ENCODE measurements at regions not wholly inside any gene's neighbourhood (a gene's known extent, or its start where the extent isn't known, plus 50 kb on each side); places are given as distances from the start of the nearest gene placed in this dataset.

DNA sequence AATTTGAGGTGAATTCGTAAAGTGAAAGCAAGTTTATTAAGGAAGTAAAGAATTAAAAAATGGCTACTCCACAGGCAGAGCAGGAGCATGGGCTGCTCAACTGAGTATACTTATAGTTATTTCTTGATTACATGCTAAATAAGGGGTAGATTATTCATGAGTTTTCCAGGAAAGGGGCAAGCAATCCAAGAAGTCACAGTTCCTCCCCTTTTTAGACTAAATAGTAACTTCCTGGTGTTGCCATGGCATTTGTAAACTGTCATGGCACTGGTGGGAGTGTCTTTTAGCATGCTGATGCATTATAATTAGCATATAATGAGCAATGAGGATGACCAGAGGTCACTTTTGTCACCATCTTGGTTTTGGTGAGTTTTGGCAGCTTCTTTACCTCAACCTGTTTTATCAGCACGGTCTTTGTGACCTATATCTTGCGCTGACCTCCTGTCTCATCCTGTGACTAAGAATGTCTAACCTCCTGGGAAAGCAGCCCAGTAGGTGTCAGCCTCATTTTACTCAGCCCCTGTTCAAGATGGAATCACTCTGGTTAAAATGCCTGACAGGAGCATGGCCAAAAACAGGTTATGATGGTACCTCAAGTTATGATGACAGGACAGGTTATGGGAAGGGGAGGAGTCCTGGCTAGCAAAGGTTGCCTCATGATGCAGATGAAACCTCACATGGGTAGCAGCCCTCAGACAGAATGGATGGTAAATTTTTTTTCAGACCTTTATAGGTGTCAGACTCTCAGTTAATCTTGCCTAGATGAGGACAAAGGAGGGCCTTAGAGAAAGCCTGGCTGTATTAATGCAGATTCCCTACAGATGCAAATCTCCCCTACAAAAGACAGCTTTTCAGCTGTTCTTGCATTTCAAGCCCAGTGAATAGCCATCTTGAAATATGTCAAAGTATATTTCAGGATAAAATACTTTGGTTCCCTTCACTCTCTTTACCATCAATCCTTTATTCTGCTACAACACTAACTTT, 49.7 kb downstream of the SIPA1L2 start:
- Mint-ChIP-seq H3K4me3 (ENCODE audit: unreplicated experiment) (no peak overlapping the region), H3K36me3 (ENCODE audit: insufficient read depth, unreplicated experiment) (no peaks in the 10 kb centered on the region)

DNA sequence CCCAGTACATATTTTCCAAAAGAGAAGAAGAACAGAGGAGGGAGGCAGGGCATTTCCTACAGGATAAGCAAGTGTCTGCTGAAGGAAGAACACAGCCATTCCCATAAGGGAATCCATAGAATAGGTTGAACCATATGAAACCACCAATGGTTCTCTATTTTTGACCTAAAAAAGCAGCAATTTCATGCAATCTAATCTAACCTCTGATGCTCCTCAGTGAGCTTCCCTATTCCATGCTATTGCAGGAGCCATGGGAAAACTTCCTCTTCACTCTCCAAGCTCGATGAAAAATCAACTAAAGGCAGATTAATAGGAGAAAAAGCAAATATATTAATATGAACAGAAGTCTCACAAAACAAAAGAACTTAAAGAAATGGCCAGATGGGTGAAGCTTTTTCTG, 50.5 kb downstream of the SIPA1L2 start:
- intact Hi-C loops (cut with micrococcal nuclease; ENCODE audit: unreplicated experiment), result no loop called here
- Mint-ChIP-seq H3K27ac (ENCODE audit: unreplicated experiment) (no peak overlapping the region), H3K36me3 (ENCODE audit: insufficient read depth, unreplicated experiment) (no peaks in the 10 kb centered on the region), H3K27me3 (ENCODE audit: insufficient read depth, unreplicated experiment) (no peaks in the 10 kb centered on the region), H3K4me1 (ENCODE audit: low read depth, unreplicated experiment) (no peaks in the 10 kb centered on the region), H3K9me3 (ENCODE audit: unreplicated experiment) (no peaks in the 10 kb centered on the region), H3K4me3 (ENCODE audit: unreplicated experiment) (no peak overlapping the region)
- H3K9me3 ChIP-seq, result no peaks in the 10 kb centered on the region
- no TSS peak for BruUV-seq (replicated peaks)
- DNase-seq, result no peak
- TF ChIP-seq CTCF (IDR thresholded peaks at IDR 0.05; ENCODE audit: insufficient read depth in 1 of 2, low read depth in 1 of 2, low read length in 1 of 2, severe bottlenecking in 1 of 2, unreplicated experiment in 1 of 2), result no peak
- POLR2A ChIA-PET, result no interaction called here
- H3K36me3 ChIP-seq (ENCODE audit: control insufficient read depth, insufficient read depth, low read length), result no peaks in the 10 kb centered on the region
- no peaks in the 10 kb centered on the region for H3K4me1 ChIP-seq
- H3K4me3 ChIP-seq (ENCODE audit: low read depth, low read length), result no peak overlapping the region
- CTCF ChIA-PET, result no interaction called here
- no peaks in the 10 kb centered on the region for H3K27me3 ChIP-seq (replicated peaks; ENCODE audit: control insufficient read depth, insufficient read depth, low read length)

More for the DNA sequence above, 49.7 kb downstream of the SIPA1L2 start:
- no TSS peak for BruUV-seq (replicated peaks)
- H3K27me3 ChIP-seq (replicated peaks; ENCODE audit: control insufficient read depth, insufficient read depth, low read length), result no peaks in the 10 kb centered on the region
- H3K27ac Mint-ChIP-seq (ENCODE audit: unreplicated experiment), result no peak overlapping the region
- H3K4me1 ChIP-seq, result no peaks in the 10 kb centered on the region
- H3K36me3 ChIP-seq (ENCODE audit: control insufficient read depth, insufficient read depth, low read length), result no peaks in the 10 kb centered on the region
- H3K9me3 ChIP-seq, result no peaks in the 10 kb centered on the region
- DNase-seq, result no peak
- H3K9me3 Mint-ChIP-seq (ENCODE audit: unreplicated experiment), result no peaks in the 10 kb centered on the region
- no peak for TF ChIP-seq CTCF (IDR thresholded peaks at IDR 0.05; ENCODE audit: insufficient read depth in 1 of 2, low read depth in 1 of 2, low read length in 1 of 2, severe bottlenecking in 1 of 2, unreplicated experiment in 1 of 2)
- intact Hi-C loops (cut with micrococcal nuclease; ENCODE audit: unreplicated experiment), result no loop called here
- H3K4me1 Mint-ChIP-seq (ENCODE audit: low read depth, unreplicated experiment), result no peaks in the 10 kb centered on the region
- ChIA-PET POLR2A (no interaction called here), CTCF (no interaction called here)
- no peaks in the 10 kb centered on the region for H3K27me3 Mint-ChIP-seq (ENCODE audit: insufficient read depth, unreplicated experiment)
- no peak overlapping the region for H3K4me3 ChIP-seq (ENCODE audit: low read depth, low read length)

- H3K9me3 Mint-ChIP-seq (ENCODE audit: unreplicated experiment), result no peaks in the 10 kb centered on the region
- no peaks in the 10 kb centered on the region for H3K36me3 Mint-ChIP-seq (ENCODE audit: insufficient read depth, unreplicated experiment)
- H3K4me1 Mint-ChIP-seq (ENCODE audit: low read depth, unreplicated experiment), result no peaks in the 10 kb centered on the region
- ChIA-PET POLR2A (no interaction called here), CTCF (no interaction called here)
- TF ChIP-seq CTCF (IDR thresholded peaks at IDR 0.05; ENCODE audit: insufficient read depth in 1 of 2, low read depth in 1 of 2, low read length in 1 of 2, severe bottlenecking in 1 of 2, unreplicated experiment in 1 of 2), result no peak
- H3K27me3 Mint-ChIP-seq (ENCODE audit: insufficient read depth, unreplicated experiment), result no peaks in the 10 kb centered on the region
- Histone ChIP-seq H3K27me3 (replicated peaks; ENCODE audit: control insufficient read depth, insufficient read depth, low read length) (no peaks in the 10 kb centered on the region), H3K4me3 (ENCODE audit: low read depth, low read length) (no peak overlapping the region), H3K9me3 (no peaks in the 10 kb centered on the region), H3K4me1 (no peaks in the 10 kb centered on the region), H3K36me3 (ENCODE audit: control insufficient read depth, insufficient read depth, low read length) (no peaks in the 10 kb centered on the region)
- DNase-seq, result no peak
- intact Hi-C loops (cut with micrococcal nuclease; ENCODE audit: unreplicated experiment), result no loop called here
- no peak overlapping the region for H3K27ac Mint-ChIP-seq (ENCODE audit: unreplicated experiment)
- no peak overlapping the region for H3K4me3 Mint-ChIP-seq (ENCODE audit: unreplicated experiment)
- BruUV-seq (replicated peaks), result no TSS peak
Measured at GRCh38 chr1:232578651-232579195, 51.2 kb downstream of the SIPA1L2 start.
